Posterior vena cava (tissue), 2 donors: ENCODE measurements at regions not wholly inside any gene's neighbourhood (a gene's known extent, or its start where the extent isn't known, plus 50 kb on each side); places are given as distances from the start of the nearest gene placed in this dataset.
"Not testable (repeated sequence)": the region's sequence is repeated elsewhere in the genome, so short reads cannot be mapped to it uniquely, and the experiment has no call there.

Experiments
- DNase-seq: peaks from one replicate; pipeline ENCODE4 v3.0.0-alpha.2; 2020; ENCODE audit warnings: low spot score
- intact Hi-C, 2 donors: fragments of 100-400 bp; cut with DNase I; formaldehyde crosslinking; loops; one replicate each; pipeline versions ENCODE4 v1.14.1 to v1.14.2; 2022 to 2023
- donor health status: DM: yes; HTN: yes; CAD: no.
- donor health status: DM: yes; HTN: yes; CAD: no.

DNA sequence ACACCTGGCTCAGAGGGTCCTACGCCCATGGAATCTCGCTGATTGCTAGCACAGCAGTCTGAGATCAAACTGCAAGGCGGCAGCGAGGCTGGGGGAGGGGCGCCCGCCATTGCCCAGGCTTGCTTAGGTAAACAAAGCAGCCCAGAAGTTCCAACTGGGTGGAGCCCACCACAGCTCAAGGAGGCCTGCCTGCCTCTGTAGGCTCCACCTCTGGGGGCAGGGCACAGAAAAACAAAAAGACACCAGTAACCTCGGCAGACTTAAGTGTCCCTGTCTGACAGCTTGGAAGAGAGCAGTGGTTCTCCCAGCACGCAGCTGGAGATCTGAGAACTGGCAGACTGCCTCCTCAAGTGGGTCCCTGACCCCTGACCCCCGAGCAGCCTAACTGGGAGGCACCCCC, 281.3 kb downstream of the LMBRD1 start:
- DNase-seq, intact Hi-C loops: not testable (repeated sequence)

- DNase-seq = no peak
- intact Hi-C loops = no loop called here
Observed at GRCh38 chr6:69494595-69494994, 302.2 kb downstream of the LMBRD1 start.

GRCh38 chr6:69489970-69490369, 306.8 kb downstream of the LMBRD1 start:
- intact Hi-C loops = no loop called here
- no peak for DNase-seq

- intact Hi-C loops = no loop called here
- no peak for DNase-seq
Observed at GRCh38 chr6:69487688-69488087, 309.1 kb downstream of the LMBRD1 start.

DNA sequence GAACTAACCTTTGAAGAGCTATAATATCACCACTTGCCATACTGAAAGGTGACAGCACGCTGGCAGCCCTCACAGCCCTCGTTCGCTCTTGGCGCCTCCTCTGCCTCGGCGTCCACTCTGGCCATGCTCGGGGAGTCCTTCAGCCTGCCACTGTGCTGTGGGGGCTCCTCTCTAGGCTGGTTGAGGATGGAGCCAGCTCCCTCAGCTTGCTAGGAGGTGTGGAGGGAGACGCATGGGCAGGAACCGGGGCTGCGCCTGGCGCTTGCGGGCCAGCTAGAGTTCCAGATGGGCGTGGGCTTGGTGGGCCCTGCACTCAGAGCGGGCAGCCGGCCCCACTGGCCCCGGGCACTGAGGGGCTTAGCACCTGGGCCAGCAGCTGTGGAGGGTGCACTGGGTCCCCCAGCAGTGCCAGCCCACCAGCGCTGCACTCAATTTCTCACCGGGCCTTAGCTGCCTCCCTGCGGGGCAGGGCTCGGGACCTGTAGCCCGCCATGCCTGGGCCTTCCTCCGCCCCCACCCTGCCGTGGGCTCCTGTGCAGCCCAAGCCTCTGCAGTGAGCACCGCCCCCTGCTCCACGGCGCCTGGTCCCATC, 329.7 kb downstream of the LMBRD1 start:
- intact Hi-C loops = no loop called here
- no peak for DNase-seq

DNA sequence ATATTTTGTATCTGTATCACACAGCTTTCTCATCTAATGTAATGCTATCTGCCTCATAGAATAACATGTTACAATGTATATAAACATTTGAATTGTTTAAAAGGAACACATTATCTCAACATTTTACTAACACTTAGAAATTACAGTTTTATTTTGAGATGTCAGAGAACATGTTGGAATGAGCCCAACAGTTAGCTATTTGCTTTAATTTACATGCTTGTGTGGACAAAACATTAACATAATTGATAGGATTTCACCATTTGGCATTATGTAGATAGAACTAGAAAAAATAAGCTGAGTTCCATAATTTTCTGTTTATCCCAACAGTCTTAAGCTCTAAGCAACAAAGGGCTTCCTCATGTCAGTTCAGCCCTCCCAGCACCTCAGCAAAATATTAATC, 330.9 kb downstream of the LMBRD1 start:
- DNase-seq = no peak
- intact Hi-C loops = no loop called here

DNA sequence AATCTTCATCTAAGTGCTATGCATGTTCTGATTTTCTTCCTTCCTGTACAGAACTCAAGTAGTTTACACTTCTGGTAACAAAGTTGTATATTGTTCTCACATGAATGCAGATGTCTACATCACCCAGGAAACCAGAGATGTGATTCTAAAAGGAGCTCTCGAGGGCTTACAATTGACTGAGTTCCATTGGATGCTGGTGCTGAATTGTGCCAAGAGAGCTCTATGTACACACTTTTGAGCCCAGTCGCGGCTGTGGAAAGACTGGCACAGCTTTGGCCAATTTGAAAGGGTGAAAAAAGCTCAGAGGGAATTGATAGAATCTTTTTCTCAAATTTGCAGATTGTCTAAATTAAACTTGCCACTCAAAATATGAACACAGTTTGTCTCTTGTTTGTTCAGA, 340.7 kb downstream of the LMBRD1 start:
- intact Hi-C loops = no loop called here
- no peak for DNase-seq

DNA sequence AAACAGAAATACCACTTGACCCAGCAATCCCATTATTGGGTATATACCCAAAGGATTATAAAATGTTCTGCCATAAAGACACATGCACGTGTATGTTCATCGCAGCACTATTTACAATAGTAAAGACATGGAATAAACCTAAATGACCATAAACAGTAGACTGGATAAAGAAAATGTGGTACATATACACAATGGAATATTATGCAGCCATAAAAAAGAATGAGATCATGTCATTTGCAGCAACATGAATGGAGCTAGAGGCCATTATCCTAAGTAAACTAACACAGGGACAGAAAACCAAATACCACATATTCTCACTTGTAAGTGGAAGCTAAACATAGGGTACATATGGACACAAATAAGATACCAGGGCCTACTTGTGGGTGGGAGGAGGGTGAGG, 342.2 kb downstream of the LMBRD1 start:
- intact Hi-C loops, DNase-seq: not testable (repeated sequence)

GRCh38 chr6:69450493-69450892, 346.3 kb downstream of the LMBRD1 start:
- intact Hi-C loops, DNase-seq: not testable (repeated sequence)

GRCh38 chr6:69449887-69450286, 346.9 kb downstream of the LMBRD1 start:
- DNase-seq = no peak

More at GRCh38 chr6:69449887-69450286, 346.9 kb downstream of the LMBRD1 start:
- intact Hi-C loops = no loop called here
